ENCODE measurements at regions not wholly inside any gene's neighbourhood (a gene's known extent, or its start where the extent isn't known, plus 50 kb on each side); places are given as distances from the start of the nearest gene placed in this dataset.

DNA sequence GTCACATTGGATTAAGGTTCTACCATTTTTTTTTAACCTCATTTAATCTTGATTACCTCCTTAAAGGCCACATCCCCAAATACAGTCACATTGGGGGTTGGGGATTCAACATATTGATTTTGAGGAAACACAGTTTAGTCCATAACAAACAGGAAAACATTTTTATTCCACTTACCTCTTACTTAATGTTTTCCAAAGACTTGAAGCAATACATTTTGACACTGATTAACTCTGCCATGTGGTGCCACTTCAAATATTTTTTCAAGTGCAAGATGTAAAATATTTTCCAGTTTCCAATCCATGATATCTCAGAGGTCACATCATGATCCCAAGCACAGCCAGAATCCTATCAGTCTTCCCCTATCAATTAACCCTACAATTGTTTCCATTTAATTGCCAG lies 548.0 kb downstream of the CSNK1G3 start:
- TF ChIP-seq, protein P1, sequence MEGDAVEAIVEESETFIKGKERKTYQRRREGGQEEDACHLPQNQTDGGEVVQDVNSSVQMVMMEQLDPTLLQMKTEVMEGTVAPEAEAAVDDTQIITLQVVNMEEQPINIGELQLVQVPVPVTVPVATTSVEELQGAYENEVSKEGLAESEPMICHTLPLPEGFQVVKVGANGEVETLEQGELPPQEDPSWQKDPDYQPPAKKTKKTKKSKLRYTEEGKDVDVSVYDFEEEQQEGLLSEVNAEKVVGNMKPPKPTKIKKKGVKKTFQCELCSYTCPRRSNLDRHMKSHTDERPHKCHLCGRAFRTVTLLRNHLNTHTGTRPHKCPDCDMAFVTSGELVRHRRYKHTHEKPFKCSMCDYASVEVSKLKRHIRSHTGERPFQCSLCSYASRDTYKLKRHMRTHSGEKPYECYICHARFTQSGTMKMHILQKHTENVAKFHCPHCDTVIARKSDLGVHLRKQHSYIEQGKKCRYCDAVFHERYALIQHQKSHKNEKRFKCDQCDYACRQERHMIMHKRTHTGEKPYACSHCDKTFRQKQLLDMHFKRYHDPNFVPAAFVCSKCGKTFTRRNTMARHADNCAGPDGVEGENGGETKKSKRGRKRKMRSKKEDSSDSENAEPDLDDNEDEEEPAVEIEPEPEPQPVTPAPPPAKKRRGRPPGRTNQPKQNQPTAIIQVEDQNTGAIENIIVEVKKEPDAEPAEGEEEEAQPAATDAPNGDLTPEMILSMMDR (IDR thresholded peaks at IDR 0.05), result no peak
- no peak for TF ChIP-seq POLR2A (IDR thresholded peaks at IDR 0.05)

Data from right lobe of liver (tissue), 4 donors.